ENCODE measurements at regions not wholly inside any gene's neighbourhood (a gene's known extent, or its start where the extent isn't known, plus 50 kb on each side); places are given as distances from the start of the nearest gene placed in this dataset.

DNA sequence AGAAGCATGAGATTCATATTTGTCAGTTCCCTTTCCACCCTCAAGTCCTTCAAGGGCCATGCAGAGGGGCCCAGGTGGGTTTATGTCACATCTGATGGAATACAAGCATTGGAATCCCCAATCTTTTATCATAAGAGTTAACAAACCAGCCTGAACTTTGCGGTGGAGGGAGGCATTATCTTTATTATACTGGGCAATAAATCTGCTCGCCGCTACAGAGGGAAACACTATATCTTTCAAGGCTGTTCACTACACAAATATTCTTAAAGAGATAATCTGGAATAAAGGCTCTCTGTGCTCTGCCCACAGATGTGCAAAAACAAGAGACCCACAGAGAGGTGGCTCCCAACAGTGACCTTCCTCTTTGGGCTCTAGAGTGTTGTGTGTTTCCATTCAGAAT lies 153.6 kb upstream of the PLEKHA5 start:
- no peaks in the 10 kb centered on the region for H3K9me1 ChIP-seq (replicated peaks; ENCODE audit: control insufficient read depth, extremely low read depth, insufficient read depth, low read length)
- H3K79me2 ChIP-seq (ENCODE audit: control insufficient read depth, insufficient read depth, low read length): no peaks in the 10 kb centered on the region
- no peaks in the 10 kb centered on the region for H3K27me3 ChIP-seq (ENCODE audit: control insufficient read depth in 2 of 2, insufficient read depth in 2 of 2, low read length in 2 of 2)
- no peak overlapping the region for H3K27ac ChIP-seq (ENCODE audit: insufficient read depth, low read depth, low read length)
- intact Hi-C loops (cut with micrococcal nuclease): no loop called here
- ChIA-PET POLR2A (no interaction called here), CTCF (no interaction called here)
- dilution Hi-C loops (cut with MboI; ENCODE audit: extremely low pct_ligation_motif_present, low sequenced_read_pairs): no loop called here
- TF ChIP-seq GATA2 (IDR thresholded peaks at IDR 0.05; ENCODE audit: insufficient read depth, insufficient read length, low read depth, low read length) (no peak), EZH2 (IDR thresholded peaks at IDR 0.05; ENCODE audit: borderline replicate concordance, low read depth, low read length, severe bottlenecking) (no peak), MYC (IDR thresholded peaks at IDR 0.05; ENCODE audit: low read depth, low read length) (no peak), JUN (IDR thresholded peaks at IDR 0.05; ENCODE audit: borderline replicate concordance, insufficient read depth, insufficient read length, low read depth) (no peak), POLR2A (IDR thresholded peaks at IDR 0.05; ENCODE audit: low read depth, low read length) (no peak), FOS (IDR thresholded peaks at IDR 0.05; ENCODE audit: borderline replicate concordance, insufficient read depth, low read length) (no peak), MAX (IDR thresholded peaks at IDR 0.05; ENCODE audit: insufficient read depth, insufficient read length) (no peak), POLR2AphosphoS5 (IDR thresholded peaks at IDR 0.05; ENCODE audit: insufficient read depth, low read depth, low read length) (no peak), CTCF (IDR thresholded peaks at IDR 0.05; ENCODE audit: extremely low read depth in 1 of 2, insufficient read depth in 1 of 2, low read depth in 1 of 2, low read length in 2 of 2) (no peak)
- no peak overlapping the region for H3K4me3 ChIP-seq (replicated peaks in 1 of 3; ENCODE audit: insufficient read depth in 1 of 3, low read depth in 1 of 3, low read length in 3 of 3)
- H3K9ac ChIP-seq (replicated peaks; ENCODE audit: extremely low read depth, insufficient read depth, low read length): no peak overlapping the region
- H4K20me1 ChIP-seq (replicated peaks; ENCODE audit: control insufficient read depth, extremely low read depth, insufficient read depth, low read length): no peaks in the 10 kb centered on the region
- H3K36me3 ChIP-seq (ENCODE audit: control insufficient read depth in 2 of 2, extremely low read depth in 1 of 2, insufficient read depth in 2 of 2, low read length in 2 of 2): no peaks in the 10 kb centered on the region
- BruUV-seq (replicated peaks): no TSS peak
- no peak overlapping the region for H2AFZ ChIP-seq (ENCODE audit: low read depth, low read length)
- H3K4me1 ChIP-seq (ENCODE audit: control insufficient read depth, extremely low read depth, insufficient read depth, low read length): no peaks in the 10 kb centered on the region
- DNase-seq (ENCODE audit: low read depth, low spot score): no peak
- no peak for FAIRE-seq
- no peaks in the 10 kb centered on the region for H3K9me3 ChIP-seq (replicated peaks; ENCODE audit: control insufficient read depth, insufficient read depth, low read length)
- H3K4me2 ChIP-seq (ENCODE audit: insufficient read depth, low read length): no peak overlapping the region
